ENCODE measurements at regions not wholly inside any gene's neighbourhood (a gene's known extent, or its start where the extent isn't known, plus 50 kb on each side); places are given as distances from the start of the nearest gene placed in this dataset.
A peak's percentile ranks its signal among the peaks of the same experiment; 100 is the strongest.

DNA sequence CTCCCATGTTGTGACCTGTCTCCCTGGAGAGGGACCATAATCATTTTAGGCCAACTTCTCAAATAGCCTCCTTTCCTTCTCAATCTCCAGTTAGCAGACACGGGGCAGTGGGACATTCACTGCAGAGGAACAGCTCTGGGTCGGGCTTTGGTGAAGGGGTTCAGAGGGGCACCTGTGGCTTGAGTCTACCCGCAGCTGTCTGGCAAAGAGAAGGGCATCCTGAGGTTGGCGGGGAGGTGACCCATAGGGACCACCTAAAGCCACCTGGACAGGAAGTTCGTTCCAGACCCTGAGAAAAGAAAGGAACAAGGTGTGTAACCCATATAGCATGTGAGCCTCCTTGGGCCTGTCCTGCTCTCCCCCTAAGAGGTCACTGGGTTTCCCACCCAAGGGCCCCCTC, 155.0 kb downstream of the OAT start:
- H3K27ac Mint-ChIP-seq = peak overlapping the region in 1 of 3 experiments; percentile 48; a peak in 1 of 7 replicates
- Histone ChIP-seq H3K23ac (ENCODE audit: insufficient read length, low read depth, low read length) (no peak overlapping the region), H3K14ac (ENCODE audit: insufficient read depth, low read length) (no peak overlapping the region), H2BK5ac (ENCODE audit: insufficient read length, low read length) (no peak overlapping the region), H3K27me3 (ENCODE audit: insufficient read depth, low read length) (no peaks in the 10 kb centered on the region), H4K91ac (ENCODE audit: insufficient read length, low read depth, low read length) (no peak overlapping the region), H3K4me1 (ENCODE audit: insufficient read depth, low read length) (no peaks in the 10 kb centered on the region), H3K18ac (ENCODE audit: insufficient read length, low read depth, low read length) (no peak overlapping the region), H3K56ac (ENCODE audit: insufficient read length, low read depth, low read length) (no peak overlapping the region), H4K5ac (ENCODE audit: insufficient read length, low read depth, low read length) (no peak overlapping the region), H3K9me3 (ENCODE audit: control insufficient read depth, low read depth, low read length) (no peaks in the 10 kb centered on the region), H2AK5ac (ENCODE audit: insufficient read length, low read length) (no peak overlapping the region), H3K79me2 (ENCODE audit: insufficient read depth, low read length) (no peaks in the 10 kb centered on the region; the same call in 1 of the 2 replicates), H3K27ac (ENCODE audit: insufficient read length, low read depth, low read length) (no peak overlapping the region), H3K79me1 (ENCODE audit: insufficient read depth, low read depth, low read length, poor library complexity, severe bottlenecking) (no peaks in the 10 kb centered on the region), H3K23me2 (ENCODE audit: insufficient read length, low read depth, low read length, poor library complexity, severe bottlenecking) (no peaks in the 10 kb centered on the region), H2BK120ac (ENCODE audit: low read depth, low read length, poor library complexity, severe bottlenecking) (no peak overlapping the region), H2BK15ac (ENCODE audit: low read depth, low read length) (no peak overlapping the region), H3K9ac (ENCODE audit: extremely low read depth, insufficient read length, low read length) (no peak overlapping the region), H2BK12ac (ENCODE audit: insufficient read length, low read depth, low read length) (no peak overlapping the region), H2AFZ (ENCODE audit: low read length) (no peak overlapping the region), H2BK20ac (ENCODE audit: low read depth, low read length, poor library complexity, severe bottlenecking) (no peak overlapping the region), H4K20me1 (ENCODE audit: control insufficient read depth, insufficient read depth, insufficient read length) (no peaks in the 10 kb centered on the region), H3K4me2 (ENCODE audit: insufficient read depth, insufficient read length, low read length) (no peak overlapping the region), H3T11ph (ENCODE audit: low read length) (no peak overlapping the region), H3K4ac (ENCODE audit: low read depth, low read length) (no peak overlapping the region), H4K8ac (replicated peaks; ENCODE audit: insufficient read length, low read depth, low read length) (no peak overlapping the region)
- H3K36me3 Mint-ChIP-seq (ENCODE audit: insufficient read depth in 1 of 3, low read depth in 3 of 3) = peaks cover 0 to 2% (median 0%) of the 10 kb centered on the region in 3 experiments; a peak in 1 of 7 replicates
- no CpG with 5 or more reads among the region's 5 CpGs for WGBS (ENCODE audit: extremely low coverage, insufficient read length, low lambda C conversion rate)
- H3K27me3 Mint-ChIP-seq (ENCODE audit: low read depth) = peaks cover 11% of the 10 kb centered on the region
- DNase-seq = no peak
- TF ChIP-seq, protein P1, sequence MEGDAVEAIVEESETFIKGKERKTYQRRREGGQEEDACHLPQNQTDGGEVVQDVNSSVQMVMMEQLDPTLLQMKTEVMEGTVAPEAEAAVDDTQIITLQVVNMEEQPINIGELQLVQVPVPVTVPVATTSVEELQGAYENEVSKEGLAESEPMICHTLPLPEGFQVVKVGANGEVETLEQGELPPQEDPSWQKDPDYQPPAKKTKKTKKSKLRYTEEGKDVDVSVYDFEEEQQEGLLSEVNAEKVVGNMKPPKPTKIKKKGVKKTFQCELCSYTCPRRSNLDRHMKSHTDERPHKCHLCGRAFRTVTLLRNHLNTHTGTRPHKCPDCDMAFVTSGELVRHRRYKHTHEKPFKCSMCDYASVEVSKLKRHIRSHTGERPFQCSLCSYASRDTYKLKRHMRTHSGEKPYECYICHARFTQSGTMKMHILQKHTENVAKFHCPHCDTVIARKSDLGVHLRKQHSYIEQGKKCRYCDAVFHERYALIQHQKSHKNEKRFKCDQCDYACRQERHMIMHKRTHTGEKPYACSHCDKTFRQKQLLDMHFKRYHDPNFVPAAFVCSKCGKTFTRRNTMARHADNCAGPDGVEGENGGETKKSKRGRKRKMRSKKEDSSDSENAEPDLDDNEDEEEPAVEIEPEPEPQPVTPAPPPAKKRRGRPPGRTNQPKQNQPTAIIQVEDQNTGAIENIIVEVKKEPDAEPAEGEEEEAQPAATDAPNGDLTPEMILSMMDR (conservative IDR thresholded peaks at IDR 0.05) = no peak
- H3K4me3 Mint-ChIP-seq = no peak overlapping the region
- peaks cover 0 to 3% of the 10 kb centered on the region in 2 experiments; a peak in 1 of 4 replicates for H3K4me1 Mint-ChIP-seq
- H3K9me3 Mint-ChIP-seq = no peaks in the 10 kb centered on the region; a peak in 1 of 5 replicates
